ENCODE measurements at regions not wholly inside any gene's neighbourhood (a gene's known extent, or its start where the extent isn't known, plus 50 kb on each side); places are given as distances from the start of the nearest gene placed in this dataset.

GRCh38 chr15:29922191-29922590 lies 99.9 kb upstream of the TJP1 start:
- TF ChIP-seq EZH2 (IDR thresholded peaks at IDR 0.05; ENCODE audit: borderline replicate concordance) (no peak), CTCF (IDR thresholded peaks at IDR 0.05; ENCODE audit: poor library complexity) (no peak), EZH2phosphoT487 (IDR thresholded peaks at IDR 0.05; ENCODE audit: low read depth, severe bottlenecking, unreplicated experiment) (no peak)

Data from hepatocyte (in vitro differentiated cells).